Cerebellar cortex (tissue), 1 donor: ENCODE measurements at regions not wholly inside any gene's neighbourhood (a gene's known extent, or its start where the extent isn't known, plus 50 kb on each side); places are given as distances from the start of the nearest gene placed in this dataset.
"Not testable (repeated sequence)": the region's sequence is repeated elsewhere in the genome, so short reads cannot be mapped to it uniquely, and the experiment has no call there.

Source experiments
- DNase-seq: peaks from one replicate; pipeline ENCODE4 v3.0.0-alpha.2; 2015; ENCODE audit warnings: low spot score

DNA sequence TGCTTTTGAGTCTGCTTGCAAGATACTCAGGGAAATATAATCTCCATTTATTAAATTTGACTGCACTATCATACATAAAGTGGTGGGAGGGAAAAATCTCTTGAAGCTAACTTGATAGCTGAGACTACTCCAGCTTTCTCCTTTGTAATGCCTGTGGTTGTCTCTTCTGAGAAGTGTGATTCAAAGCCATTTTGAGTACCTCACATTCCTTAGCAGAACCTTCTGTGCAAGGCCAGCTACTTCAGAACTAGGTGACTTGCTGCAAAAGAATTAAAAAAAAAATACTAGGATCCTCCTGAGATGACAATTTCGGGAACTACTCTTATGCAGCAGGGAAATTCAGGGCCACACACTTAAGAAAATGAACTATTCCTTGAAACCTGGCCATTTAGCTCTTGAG lies 294.8 kb downstream of the MDFIC start:
- no peak for DNase-seq

DNA sequence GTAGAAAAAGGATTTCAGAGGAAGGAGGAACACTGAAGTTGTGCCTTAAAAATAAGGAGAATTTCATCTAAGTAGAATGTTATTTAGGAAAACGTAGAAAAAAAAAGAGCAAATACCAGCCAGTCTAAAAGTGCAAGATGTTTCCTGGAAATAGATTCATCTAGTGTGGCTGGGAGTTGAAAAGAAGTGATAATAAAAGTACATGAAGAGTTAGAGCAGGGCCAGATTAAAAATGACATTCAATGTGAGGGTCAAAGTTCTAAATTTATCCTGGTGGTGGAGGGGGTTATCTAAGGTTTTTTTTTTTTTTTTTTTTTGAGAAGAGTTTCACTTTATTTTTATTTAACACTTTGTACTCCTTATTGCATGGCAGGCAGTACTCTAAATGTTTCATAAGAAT lies 289.3 kb downstream of the MDFIC start:
- no peak for DNase-seq

DNA sequence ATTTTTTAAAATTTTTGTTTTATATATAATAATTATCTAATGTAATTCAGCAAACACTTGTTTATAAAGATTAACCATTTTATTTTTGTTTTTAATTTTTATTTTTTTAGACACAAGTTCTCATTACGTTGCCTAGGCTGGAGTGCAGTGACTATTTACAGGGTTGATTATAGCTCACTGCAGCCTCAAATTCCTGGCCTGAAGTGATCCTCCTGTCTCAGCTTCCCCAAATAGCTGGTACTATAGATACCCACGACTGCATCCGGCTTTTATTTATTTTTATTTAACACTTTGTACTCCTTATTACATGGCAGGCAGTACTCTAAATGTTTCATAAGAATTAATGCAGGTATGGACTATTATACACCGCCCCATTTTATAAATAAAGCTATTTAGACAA lies 288.7 kb downstream of the MDFIC start:
- no peak for DNase-seq

DNA sequence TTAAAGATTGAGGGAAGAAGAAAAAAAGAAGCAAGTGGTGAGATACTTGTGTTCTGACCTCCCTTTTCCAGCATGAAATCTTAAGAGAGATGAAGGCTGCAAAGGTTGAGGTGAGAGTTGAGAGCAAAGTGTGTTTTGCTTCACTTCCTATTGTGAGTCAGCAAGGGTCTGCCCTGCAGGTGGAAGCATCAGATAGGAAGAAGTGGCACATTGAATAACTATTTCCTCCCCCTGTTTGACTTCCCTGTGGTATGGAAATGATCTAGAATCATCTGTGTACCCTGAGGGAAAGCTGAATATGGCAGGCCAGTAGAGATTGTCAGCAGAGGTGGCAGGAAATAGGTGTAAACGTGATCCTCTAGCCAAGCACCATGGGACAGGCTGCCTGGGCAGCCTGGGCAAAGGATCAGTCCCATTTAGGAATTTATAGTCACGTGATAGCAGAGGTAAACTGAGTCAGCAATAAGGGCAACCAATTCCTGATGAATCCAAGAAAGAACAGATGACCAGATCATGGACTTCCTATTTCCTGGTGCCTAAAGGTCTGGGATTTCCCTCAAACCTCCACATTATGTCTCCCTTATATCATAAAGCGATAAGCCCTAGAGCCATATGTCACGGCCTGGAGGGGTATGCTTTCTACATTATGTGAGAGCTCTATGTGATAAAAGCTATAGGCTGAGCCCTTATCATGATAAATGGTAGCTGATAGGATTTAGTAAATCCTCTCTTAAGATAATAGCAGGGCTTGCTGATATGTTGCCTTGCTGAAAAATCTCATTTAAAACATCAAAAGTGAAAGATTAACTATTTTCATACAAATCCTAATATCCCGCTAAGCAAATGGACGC lies 287.0 kb downstream of the MDFIC start:
- DNase-seq, result no peak

DNA sequence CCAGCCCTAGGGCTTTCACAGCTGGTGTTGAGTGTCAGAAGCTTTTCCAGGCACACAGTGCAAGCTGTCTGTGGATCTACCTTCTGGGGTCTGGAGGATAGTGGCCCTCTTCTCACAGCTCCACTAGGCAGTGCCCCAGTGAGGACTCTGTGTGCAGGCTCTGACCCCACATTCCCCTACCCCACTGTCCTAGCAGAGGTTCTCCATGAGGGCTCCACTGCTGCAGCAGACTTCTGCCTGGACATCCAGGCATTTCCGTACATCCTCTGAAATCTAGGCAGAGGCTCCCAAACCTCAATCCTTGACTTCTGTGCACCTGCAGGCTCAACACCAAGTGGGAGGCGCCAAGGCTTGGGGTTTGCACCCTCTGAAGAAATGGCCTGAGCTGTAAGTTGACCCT lies 284.5 kb downstream of the MDFIC start:
- DNase-seq, result not testable (repeated sequence)

DNA sequence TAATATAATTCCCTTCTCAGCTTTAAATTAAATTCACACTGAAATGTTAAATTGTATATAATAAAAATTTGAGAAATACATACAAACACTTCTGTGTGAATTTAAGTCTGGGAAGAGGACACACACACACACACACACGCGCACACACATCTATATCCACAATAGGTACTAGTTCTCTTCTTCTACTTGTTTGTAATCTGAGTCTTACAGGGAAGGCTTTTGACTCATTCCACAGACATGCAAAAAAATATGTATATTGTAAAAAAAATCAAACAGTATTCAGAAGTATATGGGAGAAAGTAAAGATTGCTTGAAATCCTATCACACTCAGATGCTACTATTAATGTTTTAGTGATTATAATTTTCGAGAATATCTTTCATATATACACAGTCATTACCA lies 276.2 kb downstream of the MDFIC start:
- DNase-seq, result no peak

DNA sequence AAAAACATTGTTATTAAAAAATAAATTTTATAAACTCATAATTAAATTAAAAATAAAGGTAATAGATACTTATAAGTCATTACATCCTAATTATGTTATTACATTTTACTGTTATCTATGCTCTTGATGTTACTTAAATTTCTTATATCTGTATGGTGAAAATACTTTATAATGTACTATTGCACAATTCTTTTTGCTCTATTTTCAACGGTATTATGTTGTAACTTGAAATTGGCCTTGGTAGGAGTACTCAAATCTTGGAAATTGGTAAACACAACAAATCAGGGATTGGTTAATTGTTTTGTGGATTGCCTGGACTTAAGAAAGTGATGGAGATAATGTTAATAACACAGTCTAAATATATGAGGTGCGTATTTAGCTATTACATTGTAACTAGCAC lies 273.3 kb downstream of the MDFIC start:
- DNase-seq, result no peak

DNA sequence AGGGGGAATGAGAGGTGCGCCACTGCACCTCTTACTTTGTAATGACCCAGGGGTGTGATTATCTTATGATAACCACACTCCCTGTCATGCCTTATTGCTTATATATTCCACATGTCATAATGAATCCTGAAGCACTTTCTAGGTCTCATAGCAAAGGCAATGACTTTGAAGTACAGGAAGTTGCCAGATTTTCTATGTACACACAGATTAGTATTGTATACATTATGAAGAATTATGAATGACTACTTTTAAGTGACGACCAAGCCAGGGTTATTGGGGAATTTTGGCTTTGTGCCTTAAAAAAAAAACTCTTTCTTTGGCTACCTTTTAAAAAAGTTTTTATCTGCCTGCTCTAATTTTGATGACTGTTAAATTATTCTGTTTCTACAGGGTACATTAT lies 269.6 kb downstream of the MDFIC start:
- no peak for DNase-seq

DNA sequence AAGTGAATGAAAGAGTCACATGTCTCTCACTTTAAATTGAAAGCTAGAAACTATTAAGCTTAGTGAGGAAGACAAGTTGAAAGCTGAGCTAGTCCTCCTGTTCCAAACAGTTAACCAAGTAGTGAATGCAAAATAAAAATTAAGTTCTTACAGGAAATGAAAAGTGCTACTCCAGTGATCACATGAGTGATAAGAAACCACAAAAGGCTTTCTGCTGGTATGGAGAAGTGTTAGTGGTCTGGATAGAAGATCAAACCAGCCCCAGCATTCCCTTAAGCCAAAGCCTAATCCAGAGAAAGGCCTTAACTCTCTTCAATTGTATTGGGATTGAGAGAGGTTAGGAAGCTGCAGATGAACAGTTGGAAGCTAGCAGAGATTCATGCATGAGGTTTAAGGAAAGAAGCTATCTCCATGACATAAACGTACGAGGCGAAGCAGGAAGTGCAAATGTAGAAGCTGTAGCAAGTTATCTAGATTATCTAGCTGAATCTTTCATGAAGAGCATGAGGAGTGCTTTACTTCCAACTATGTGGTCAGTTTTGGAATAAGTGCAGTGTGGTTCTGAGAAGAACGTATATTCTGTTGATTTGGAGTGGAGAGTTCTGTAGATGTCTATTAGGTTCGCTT lies 261.6 kb downstream of the MDFIC start:
- DNase-seq, result no peak

DNA sequence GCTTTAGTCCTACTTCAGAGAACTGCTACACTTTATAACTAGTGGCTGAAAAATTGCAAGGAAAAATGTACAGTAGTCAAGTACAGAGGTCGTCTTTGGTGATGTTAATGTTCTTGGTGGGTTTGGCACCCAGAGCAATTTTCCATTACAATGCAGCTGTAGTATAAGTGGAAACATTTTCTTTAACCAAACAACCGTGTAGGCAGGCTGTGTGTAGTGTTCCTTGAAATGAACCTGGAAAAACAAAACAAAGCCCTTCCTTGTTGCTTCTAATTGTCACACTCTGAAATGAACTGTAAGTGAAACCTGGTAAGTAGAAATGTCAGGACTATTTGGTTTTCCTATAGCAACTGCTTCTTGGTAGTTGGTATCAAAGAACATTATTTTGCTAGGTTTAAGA lies 256.9 kb downstream of the MDFIC start:
- DNase-seq, result no peak

DNA sequence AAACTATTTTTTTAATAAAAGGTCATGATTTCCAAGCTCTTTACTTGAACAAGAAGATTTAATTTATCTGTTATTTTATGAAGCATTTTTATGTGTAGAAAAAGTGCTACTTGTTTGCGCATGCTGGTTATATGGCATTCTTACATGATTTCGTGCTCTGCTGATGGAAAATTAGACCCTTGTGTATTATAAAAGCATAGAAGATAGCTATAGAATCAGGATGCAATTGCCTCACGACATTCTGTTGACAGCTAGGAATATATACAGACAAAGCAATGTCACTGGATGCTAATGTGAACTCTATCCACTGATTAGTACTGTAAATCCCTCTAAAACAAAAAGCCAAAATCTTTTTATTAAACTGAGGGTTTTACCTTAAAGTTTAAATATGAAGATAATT lies 255.9 kb downstream of the MDFIC start:
- no peak for DNase-seq

DNA sequence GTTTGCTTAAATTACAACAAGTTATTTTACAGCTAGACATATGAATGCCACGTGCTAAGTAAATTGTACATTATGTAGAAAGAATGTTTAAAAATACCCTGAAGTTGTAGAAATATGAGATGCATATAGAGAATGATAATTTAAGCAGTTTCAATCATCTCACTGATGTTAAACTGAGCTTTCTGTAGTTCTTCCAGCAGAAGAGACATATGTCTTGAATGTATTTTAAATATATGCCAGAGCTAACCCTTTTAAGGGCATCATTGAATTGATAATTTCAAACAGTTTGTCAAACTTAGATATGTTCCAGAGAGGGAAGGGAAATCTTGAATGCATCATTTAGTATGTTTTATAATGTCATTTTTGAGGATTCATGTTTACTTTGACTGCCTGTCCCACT lies 255.2 kb downstream of the MDFIC start:
- DNase-seq, result no peak

DNA sequence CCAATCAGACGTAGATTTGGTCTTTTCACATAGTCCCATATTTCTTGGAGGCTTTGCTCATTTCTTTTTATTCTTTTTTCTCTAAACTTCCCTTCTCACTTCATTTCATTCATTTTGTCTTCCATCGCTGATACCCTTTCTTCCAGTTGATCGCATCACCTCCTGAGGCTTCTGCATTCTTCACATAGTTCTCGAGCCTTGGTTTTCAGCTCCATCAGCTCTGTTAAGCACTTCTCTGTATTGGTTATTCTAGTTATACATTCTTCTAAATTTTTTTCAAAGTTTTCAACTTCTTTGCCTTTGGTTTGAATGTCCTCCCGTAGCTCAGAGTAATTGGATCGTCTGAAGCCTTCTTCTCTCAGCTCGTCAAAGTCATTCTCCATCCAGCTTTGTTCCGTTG lies 250.5 kb downstream of the MDFIC start:
- DNase-seq, result not testable (repeated sequence)

DNA sequence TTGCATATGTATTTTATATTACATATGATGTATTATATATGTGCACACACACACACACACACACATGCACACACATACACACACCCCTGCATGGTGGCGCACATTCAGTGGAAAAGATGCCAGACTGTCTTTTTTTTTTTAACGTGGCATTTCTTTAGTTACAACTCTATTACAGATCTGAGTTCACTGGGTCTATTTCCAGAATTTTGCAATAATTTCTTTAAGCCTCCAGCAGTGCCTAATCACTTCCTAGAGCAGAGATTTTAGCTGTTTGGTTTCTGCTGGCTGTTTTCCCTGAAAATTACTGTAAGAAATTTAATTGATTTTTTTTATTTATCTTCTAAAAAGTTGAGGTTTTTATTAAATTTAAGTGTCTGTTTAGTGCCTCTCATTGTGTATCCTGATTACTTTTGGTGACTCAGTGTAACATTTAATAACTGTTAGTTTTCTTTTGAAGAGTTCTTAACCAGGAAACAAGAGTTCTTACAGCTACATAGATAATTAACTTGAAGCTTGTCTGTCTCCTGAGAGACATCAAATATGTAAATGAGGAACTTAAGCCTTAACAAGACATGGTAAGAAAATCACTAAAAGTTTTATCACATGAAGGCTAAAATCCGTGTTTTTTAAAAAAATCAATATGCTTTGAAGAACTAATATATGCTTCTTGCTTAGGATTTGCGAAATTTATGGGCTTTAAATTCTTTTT lies 232.0 kb downstream of the MDFIC start:
- DNase-seq, result no peak

DNA sequence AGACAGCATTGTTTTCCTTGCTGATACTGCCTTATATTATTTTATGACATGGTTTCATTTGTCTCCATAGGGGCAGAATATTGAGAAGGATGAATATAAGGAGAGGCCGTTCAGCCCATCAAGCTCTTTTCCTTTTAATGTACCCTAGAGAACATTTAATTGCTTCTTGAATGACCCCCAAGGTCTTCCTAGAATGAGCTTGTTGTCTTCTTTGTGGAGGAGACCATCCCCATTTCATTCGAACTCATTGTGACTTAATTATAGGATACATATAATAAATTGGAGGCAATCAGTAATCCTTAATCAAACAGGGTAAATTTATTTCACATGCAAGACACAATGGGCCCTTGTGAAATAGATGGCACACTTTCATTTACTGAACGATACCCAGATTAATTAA lies 231.3 kb downstream of the MDFIC start:
- DNase-seq, result no peak

DNA sequence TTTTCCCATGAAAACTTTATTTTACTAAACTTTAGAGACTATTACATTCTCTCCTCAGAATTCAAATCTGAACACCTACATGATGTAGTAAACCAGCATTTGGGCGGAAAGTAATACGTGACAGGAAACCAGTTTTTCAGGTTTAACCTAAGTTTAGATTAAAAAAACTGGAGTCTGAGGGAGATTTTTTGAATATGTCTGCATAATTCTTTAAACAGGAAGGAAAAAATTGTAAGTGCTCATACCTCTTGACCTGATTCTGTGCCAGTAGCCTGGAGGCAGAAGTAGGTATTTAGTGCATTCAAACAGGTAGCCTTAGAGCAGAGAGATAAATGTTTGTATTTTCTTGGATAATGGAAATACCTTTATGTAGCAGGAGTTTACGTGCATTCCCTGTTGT lies 224.3 kb downstream of the MDFIC start:
- DNase-seq, result no peak

DNA sequence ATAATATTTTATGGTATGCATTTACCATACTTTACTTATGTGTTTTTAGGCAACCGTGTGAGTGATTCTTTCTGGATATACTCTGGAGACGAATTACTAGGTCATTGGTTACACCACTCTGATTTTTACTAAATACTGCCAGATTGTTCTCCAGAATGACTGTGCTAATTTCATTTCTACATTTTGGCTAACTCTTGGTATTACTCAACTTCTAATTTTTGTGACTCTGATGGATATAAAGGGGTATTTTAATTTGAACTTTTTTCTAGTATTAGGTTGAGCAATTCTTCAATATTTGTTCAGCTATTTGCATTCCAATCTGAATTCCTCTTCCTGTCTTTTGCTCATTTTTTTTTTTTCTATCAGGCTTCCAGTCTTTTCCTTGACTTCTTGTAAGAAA lies 223.6 kb downstream of the MDFIC start:
- no peak for DNase-seq

DNA sequence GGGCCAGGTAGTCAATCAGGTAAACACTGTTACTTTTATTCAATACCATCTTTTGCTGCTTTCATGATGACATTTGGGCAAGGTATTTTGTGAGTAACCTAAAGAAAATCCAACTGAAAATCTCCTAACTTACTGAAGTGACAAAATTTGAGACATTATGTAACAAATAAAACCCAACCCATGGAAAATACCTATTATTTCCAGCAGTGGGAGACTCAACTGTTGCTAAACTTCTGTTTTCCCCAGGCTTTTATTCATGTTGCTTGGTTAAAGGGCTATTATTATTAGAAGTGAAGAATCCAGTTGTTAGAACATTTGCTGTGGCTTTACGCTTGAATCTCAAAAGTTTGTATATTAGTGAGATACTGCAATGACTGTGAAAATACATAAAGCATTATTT lies 215.9 kb downstream of the MDFIC start:
- no peak for DNase-seq

DNA sequence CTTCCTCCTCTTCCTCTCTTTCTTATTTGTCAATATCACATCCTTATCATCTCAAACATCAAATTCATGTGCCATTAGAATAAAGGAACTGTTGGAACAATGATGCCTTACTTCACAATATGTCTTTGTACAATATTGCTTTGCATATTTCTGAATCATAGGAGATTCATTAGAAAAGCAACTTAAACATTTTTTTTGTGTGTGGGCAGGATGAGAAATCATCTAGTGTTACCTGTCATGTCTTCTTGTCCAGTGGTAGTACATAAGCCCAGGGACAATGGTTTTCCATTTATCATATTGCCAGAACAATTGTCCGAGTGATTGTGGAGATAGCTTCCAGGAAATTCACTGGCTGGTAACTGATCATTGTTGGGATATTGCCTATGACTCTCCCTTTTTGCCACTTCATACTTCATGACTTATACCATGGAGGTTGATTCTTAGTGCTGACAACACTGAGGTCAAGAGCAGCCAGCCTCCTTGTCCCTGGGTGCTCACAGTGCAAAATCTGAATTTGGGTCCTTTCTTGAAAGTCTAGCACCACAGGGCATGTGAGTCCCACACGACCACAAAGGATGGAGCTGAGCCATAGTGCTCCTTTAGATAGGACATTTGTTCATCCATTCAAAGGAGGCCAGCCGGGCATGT lies 215.0 kb downstream of the MDFIC start:
- no peak for DNase-seq

DNA sequence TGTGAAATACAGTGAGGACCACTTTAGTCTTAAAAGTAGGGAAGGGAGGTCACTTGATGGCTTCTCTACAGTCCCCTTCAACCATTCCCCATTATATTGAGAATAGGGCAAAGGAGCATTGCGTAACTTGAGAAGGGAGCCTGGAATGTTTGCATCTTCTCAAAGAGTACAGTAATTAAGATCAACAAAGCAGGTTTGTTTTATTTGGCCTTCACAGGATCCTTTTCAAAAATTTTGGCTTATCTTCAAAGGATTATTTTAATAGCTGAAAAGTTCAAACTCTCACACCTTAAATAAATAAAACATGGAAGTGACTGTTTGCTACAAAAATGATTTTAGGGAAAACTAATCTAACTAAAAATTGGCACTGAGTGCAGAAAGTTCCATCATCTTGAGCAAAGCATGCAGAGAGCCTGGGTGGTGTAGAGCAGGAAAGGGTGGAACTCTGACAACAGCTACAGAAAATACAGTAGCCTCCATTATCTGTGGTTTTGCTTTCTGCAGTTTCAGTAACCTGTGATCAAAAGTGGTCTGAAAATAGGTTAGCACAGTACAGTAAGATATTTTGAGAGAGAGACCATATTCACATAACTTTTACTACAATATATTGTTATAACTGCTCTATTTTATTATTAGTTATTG lies 214.0 kb downstream of the MDFIC start:
- DNase-seq, result no peak

DNA sequence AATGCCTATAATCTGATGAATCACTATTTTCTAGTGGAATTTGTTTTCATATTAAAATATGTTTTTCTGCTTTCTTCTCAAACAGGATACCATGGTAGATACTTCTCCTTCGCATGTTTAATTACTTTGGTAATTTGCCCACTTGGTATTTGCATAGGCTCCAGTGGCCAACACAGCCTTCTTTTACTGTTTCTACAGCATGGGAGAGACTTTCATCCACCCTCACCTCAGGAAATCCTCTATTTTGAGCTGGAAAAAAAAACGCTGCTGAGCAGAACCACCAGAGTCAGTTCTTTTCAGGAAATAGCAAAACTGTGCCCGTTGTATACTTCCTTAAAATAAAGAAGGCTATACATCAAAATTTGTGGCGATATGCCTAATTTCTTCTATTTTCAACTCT lies 213.3 kb downstream of the MDFIC start:
- DNase-seq, result no peak

DNA sequence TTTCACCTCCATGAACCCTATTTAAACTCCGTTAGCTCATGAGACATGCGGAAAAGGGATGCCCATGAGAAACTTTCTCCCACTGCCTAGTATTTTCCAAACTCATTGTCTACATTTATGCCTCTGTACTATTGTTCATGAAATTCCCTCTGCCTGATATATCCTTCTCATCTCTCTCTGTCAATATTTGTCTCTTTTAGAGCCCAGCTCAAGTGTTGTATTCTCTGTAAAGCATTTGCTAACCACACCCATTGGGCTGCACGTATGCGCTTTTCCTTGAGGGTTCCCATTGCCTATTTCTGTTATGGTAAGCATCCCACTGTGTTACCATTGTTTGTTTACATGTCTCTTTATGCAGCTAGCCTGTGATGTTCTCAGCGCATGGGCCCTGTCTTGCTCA lies 211.4 kb downstream of the MDFIC start:
- DNase-seq, result no peak
